CD4-positive, alpha-beta T cell treated with Interleukin-17A for 1 hour (primary cell): ENCODE measurements at regions not wholly inside any gene's neighbourhood (a gene's known extent, or its start where the extent isn't known, plus 50 kb on each side); places are given as distances from the start of the nearest gene placed in this dataset.
"Not testable (repeated sequence)": the region's sequence is repeated elsewhere in the genome, so short reads cannot be mapped to it uniquely, and the experiment has no call there.

Experiments used
- DNase-seq: peaks from one replicate; pipeline ENCODE4 v3.0.0-alpha.2; 2020

GRCh38 chr14:89743828-89744227, 210.7 kb downstream of the EFCAB11 start:
- DNase-seq, result no peak

- no peak for DNase-seq
These were observed 214.3 kb downstream of the EFCAB11 start for GRCh38 chr14:89740241-89740640.

- DNase-seq, result no peak
These were observed 217.6 kb downstream of the EFCAB11 start for GRCh38 chr14:89736881-89737280.

- no peak for DNase-seq
These were observed 223.1 kb downstream of the EFCAB11 start for GRCh38 chr14:89731396-89731933.

GRCh38 chr14:89730687-89731086, 223.8 kb downstream of the EFCAB11 start:
- no peak for DNase-seq

- DNase-seq, result no peak
These were observed 225.6 kb downstream of the EFCAB11 start for GRCh38 chr14:89728964-89729363.

GRCh38 chr14:89726226-89726625, 228.3 kb downstream of the EFCAB11 start:
- not testable (repeated sequence) for DNase-seq

GRCh38 chr14:89724628-89724960, 229.9 kb downstream of the EFCAB11 start:
- peak; percentile 56 for DNase-seq

- no peak for DNase-seq
These were observed 230.5 kb downstream of the EFCAB11 start for GRCh38 chr14:89723930-89724627.

- peak; percentile 35 for DNase-seq
These were observed 232.6 kb downstream of the EFCAB11 start for GRCh38 chr14:89721956-89722355.

GRCh38 chr14:89720741-89721729, 233.5 kb downstream of the EFCAB11 start:
- DNase-seq, result peak; percentile 91

GRCh38 chr14:89720076-89720687, 234.3 kb downstream of the EFCAB11 start:
- DNase-seq, result peak; percentile 68

- DNase-seq, result peak; percentile 28
These were observed 235.0 kb downstream of the EFCAB11 start for GRCh38 chr14:89719366-89720075.

GRCh38 chr14:89708982-89709625, 245.4 kb downstream of the EFCAB11 start:
- DNase-seq, result no peak

GRCh38 chr14:89707086-89707485, 247.4 kb downstream of the EFCAB11 start:
- DNase-seq, result no peak

- no peak for DNase-seq
These were observed 251.7 kb downstream of the EFCAB11 start for GRCh38 chr14:89702876-89703200.

GRCh38 chr14:89702073-89702875, 252.3 kb downstream of the EFCAB11 start:
- DNase-seq, result no peak

- peak; percentile 87 for DNase-seq
These were observed 253.1 kb downstream of the EFCAB11 start for GRCh38 chr14:89701211-89702043.

GRCh38 chr14:89700801-89701200, 253.7 kb downstream of the EFCAB11 start:
- no peak for DNase-seq

- DNase-seq, result no peak
These were observed 255.5 kb downstream of the EFCAB11 start for GRCh38 chr14:89699071-89699470.
